Endothelial cell (in vitro differentiated cells): ENCODE measurements at regions not wholly inside any gene's neighbourhood (a gene's known extent, or its start where the extent isn't known, plus 50 kb on each side); places are given as distances from the start of the nearest gene placed in this dataset.

Experiments
- DNase-seq: peaks from one replicate; pipeline ENCODE4 v3.0.0; 2021; ENCODE audit warnings: low spot score
- H3K27ac Mint-ChIP-seq: one replicate; pipeline ENCODE4 v1.8.0; 2021; ENCODE audit warnings: mixed read lengths, inconsistent platforms; ENCODE audit not compliant: unreplicated experiment
- H3K27me3 Mint-ChIP-seq: one replicate; pipeline ENCODE4 v1.8.0; 2021; ENCODE audit warnings: mild to moderate bottlenecking, moderate library complexity, mixed read lengths, inconsistent platforms; ENCODE audit not compliant: unreplicated experiment
- H3K36me3 Mint-ChIP-seq: one replicate; pipeline ENCODE4 v1.8.0; 2021; ENCODE audit warnings: mild to moderate bottlenecking, low read depth, mixed read lengths, inconsistent platforms; ENCODE audit not compliant: unreplicated experiment
- H3K4me1 Mint-ChIP-seq: one replicate; pipeline ENCODE4 v1.8.0; 2021; ENCODE audit warnings: mild to moderate bottlenecking, mixed read lengths, inconsistent platforms; ENCODE audit not compliant: unreplicated experiment
- H3K4me3 Mint-ChIP-seq: one replicate; pipeline ENCODE4 v1.8.0; 2021; ENCODE audit warnings: mild to moderate bottlenecking, mixed read lengths, inconsistent platforms; ENCODE audit not compliant: unreplicated experiment
- H3K9me3 Mint-ChIP-seq: one replicate; pipeline ENCODE4 v1.8.0; 2021; ENCODE audit warnings: mixed read lengths, inconsistent platforms; ENCODE audit not compliant: unreplicated experiment
- TF ChIP-seq, protein P1 (sequence below): fragments of 200-600 bp; sonication (generic); IDR thresholded peaks from one replicate; pipeline ENCODE4 v1.5.0; 2021; ENCODE audit warnings: antibody characterized with exemption; ENCODE audit not compliant: unreplicated experiment

- TF ChIP-seq, protein P1, sequence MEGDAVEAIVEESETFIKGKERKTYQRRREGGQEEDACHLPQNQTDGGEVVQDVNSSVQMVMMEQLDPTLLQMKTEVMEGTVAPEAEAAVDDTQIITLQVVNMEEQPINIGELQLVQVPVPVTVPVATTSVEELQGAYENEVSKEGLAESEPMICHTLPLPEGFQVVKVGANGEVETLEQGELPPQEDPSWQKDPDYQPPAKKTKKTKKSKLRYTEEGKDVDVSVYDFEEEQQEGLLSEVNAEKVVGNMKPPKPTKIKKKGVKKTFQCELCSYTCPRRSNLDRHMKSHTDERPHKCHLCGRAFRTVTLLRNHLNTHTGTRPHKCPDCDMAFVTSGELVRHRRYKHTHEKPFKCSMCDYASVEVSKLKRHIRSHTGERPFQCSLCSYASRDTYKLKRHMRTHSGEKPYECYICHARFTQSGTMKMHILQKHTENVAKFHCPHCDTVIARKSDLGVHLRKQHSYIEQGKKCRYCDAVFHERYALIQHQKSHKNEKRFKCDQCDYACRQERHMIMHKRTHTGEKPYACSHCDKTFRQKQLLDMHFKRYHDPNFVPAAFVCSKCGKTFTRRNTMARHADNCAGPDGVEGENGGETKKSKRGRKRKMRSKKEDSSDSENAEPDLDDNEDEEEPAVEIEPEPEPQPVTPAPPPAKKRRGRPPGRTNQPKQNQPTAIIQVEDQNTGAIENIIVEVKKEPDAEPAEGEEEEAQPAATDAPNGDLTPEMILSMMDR: no peak
- H3K9me3 Mint-ChIP-seq: no peaks in the 10 kb centered on the region
- no peak overlapping the region for H3K27ac Mint-ChIP-seq
- no peaks in the 10 kb centered on the region for H3K4me1 Mint-ChIP-seq
- DNase-seq: no peak
- H3K36me3 Mint-ChIP-seq: no peaks in the 10 kb centered on the region
- peaks cover 6% of the 10 kb centered on the region for H3K27me3 Mint-ChIP-seq
- H3K4me3 Mint-ChIP-seq: no peak overlapping the region
Measured at GRCh38 chr6:84976526-84977362, 212.3 kb upstream of the TBX18 start.

DNA sequence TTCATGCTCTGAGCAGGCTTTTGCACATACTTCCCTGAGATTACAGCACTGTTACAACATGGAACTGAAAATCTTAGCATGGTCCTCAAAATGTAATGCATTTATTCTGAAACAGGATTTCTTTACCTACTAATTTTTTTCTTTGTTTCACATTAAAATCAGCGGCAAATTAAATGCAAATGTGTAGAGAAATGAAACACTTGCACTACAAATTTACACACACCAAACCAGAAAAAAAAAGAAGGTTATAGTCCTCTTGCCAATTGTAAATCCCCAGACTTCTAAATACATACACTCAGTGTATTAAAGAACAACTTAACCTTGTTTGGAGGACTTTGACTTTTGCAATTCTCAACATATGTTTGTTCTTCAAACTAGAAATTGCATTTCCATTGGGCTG is 210.9 kb upstream of the TBX18 start:
- TF ChIP-seq, protein P1: no peak
- no peak overlapping the region for H3K4me3 Mint-ChIP-seq
- DNase-seq: no peak
- H3K27me3 Mint-ChIP-seq: peaks cover 2% of the 10 kb centered on the region
- no peak overlapping the region for H3K27ac Mint-ChIP-seq
- H3K4me1 Mint-ChIP-seq: no peaks in the 10 kb centered on the region
- no peaks in the 10 kb centered on the region for H3K9me3 Mint-ChIP-seq
- H3K36me3 Mint-ChIP-seq: peaks cover 5% of the 10 kb centered on the region

DNA sequence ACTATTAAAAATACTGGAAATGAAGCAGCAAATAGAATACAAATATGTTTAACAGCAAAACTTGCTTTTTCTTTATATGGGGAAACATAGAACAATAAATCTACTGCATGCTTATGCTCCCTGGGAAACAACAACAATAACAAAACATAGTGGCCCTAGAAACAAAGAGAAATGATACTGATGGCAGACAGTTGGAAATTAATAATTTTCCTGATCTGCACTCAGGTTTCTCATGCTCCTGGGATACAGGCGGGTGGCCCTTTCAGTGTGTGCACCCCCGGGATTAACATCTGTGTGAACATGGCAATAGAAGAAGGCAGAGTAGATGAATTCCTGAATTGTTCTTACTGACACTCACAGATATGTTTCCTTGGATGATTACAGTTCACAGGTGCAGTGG is 209.2 kb upstream of the TBX18 start:
- no peak for DNase-seq
- no peaks in the 10 kb centered on the region for H3K4me1 Mint-ChIP-seq
- H3K36me3 Mint-ChIP-seq: peaks cover 8% of the 10 kb centered on the region
- TF ChIP-seq, protein P1: no peak
- no peak overlapping the region for H3K4me3 Mint-ChIP-seq
- H3K9me3 Mint-ChIP-seq: no peaks in the 10 kb centered on the region
- no peak overlapping the region for H3K27ac Mint-ChIP-seq
- H3K27me3 Mint-ChIP-seq: peaks cover 2% of the 10 kb centered on the region

DNA sequence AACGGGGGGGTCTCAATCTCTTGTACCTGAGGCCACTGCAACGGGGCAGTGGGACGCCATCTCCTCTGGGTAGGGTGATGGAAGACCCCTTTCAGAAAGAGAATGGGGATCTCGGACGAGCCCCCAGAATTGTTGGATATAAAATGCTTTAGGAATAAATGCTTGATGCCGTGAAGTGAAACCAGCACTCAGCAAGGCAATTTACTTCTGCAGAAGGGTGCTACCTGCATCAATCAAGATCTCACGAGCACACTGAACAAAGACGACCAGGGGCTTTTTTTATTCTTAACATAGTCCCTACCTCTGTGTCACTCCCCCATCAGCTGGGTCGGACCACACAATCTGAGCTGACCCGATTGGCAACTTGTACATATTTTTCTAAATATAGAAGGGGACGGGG is 203.6 kb upstream of the TBX18 start:
- H3K4me1 Mint-ChIP-seq: no peaks in the 10 kb centered on the region
- no peak overlapping the region for H3K4me3 Mint-ChIP-seq
- no peak overlapping the region for H3K27ac Mint-ChIP-seq
- TF ChIP-seq, protein P1: no peak
- H3K36me3 Mint-ChIP-seq: peaks cover 13% of the 10 kb centered on the region
- no peak for DNase-seq
- peaks cover 2% of the 10 kb centered on the region for H3K27me3 Mint-ChIP-seq
- H3K9me3 Mint-ChIP-seq: peaks cover 14% of the 10 kb centered on the region

GRCh38 chr6:84967389-84967788 is 203.0 kb upstream of the TBX18 start:
- TF ChIP-seq, protein P1: no peak
- Mint-ChIP-seq H3K4me1 (no peaks in the 10 kb centered on the region), H3K9me3 (peaks cover 14% of the 10 kb centered on the region), H3K27me3 (no peaks in the 10 kb centered on the region), H3K27ac (no peak overlapping the region), H3K4me3 (no peak overlapping the region), H3K36me3 (peaks cover 13% of the 10 kb centered on the region)
- DNase-seq: peak; percentile 10
